Ammon's horn (tissue), 1 donor: ENCODE measurements at regions not wholly inside any gene's neighbourhood (a gene's known extent, or its start where the extent isn't known, plus 50 kb on each side); places are given as distances from the start of the nearest gene placed in this dataset.

Source experiments
- DNase-seq: peaks from one replicate; pipeline ENCODE4 v3.0.0-alpha.2; 2016; ENCODE audit warnings: low spot score

DNA sequence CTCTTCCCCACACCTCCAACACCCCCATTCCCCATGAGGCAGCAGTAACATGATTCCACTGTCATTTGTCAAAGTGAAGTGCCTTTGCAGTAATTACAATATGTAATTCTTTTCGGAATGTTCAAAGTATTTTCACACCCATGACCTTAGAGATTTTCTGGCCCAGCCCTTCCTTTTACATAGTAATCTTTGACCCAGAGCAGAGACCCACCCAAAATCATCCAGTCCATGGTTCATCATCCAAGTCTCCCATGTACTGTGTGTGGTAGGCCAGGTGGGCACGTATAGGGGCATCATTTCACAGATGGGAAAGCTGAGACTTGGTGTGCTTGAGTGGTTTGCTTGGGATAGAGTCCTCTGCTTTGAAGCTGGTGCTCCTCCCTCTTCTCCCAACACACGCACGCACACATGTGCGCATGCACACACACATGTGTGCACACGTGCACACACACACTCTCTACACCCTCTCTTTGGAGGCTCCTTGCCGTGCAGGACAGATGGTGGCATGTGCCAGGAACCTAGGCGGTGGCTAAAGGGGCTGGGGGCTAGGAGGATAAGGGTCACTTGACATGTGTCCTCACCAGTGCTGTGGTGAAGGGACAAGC lies 284.7 kb upstream of the ROPN1 start:
- DNase-seq, result no peak

DNA sequence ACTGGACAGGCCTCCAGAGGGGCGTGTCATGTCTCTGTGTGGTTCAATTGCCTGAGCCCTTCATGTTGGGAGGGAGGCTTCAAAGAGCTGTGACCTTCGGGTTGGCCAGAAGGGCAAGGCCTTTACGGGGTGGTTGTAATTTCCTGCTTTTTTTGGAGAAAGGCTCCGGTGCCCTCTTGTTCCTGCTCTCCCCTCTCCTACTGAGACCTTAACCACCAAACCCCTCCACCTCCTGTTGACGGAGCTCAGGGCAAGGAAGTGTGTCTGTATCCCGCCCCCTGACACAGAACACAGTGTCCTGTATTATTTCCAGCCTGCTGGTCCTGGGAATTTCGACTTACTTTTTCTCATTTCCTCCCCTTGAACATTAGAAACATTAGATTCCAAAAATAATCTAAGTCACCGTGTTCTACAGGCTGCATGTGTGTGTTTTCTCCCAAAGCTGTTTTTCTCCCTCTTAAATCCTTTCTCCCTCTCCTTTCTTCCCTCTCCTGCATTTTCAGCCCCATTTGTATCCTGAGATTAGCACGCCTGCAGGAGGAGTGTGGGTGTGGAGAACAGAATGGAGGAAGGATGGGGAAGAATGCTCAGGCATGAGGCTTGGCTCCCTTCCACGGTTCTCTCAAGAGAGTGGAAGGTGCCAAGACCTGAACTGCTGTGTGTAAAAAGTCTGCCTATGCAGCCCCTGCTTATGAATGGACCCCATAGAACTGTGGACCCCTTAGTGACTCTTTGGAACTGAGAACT lies 285.4 kb upstream of the ROPN1 start:
- peak; percentile 63 for DNase-seq

DNA sequence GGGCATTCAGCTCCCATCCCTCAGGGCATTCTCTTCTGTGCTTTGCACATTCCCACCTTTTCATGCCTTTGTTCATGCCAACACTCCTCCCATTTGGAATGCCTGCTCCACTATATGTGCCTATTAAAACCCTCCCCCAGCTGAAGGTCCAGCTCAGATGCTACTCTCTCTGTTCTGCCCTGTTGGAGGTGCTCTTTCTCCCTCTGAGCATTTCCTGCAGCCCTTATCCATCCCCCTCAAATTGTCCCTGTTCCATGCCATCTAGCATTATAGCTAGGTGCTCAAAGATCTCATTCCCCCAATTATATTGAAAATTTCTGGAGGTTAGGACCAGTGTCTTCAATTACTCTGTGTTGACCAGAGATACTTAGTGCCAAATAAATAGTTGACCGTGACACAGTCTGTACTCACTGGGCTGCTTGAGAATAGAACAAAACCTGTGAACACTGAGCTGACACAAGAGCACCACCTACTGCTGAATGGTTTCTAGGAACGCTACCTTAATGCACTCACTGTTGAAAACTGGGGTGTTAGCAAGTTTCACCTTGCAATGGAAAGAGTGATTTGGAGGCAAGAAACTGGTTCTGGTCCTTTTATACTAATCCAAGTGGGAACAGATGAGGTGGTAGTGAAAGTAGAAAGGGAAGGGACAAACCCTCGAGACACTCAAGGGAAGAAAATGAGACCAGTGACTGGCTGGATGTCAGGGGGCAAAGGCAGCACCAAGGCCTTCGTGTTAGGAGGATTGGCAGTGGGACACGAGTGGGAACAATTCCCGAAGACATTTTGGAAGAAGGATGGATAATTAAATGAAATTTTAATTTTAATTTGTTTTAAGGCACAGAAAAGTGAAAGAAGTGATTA lies 289.8 kb upstream of the ROPN1 start:
- DNase-seq, result peak; percentile 48

DNA sequence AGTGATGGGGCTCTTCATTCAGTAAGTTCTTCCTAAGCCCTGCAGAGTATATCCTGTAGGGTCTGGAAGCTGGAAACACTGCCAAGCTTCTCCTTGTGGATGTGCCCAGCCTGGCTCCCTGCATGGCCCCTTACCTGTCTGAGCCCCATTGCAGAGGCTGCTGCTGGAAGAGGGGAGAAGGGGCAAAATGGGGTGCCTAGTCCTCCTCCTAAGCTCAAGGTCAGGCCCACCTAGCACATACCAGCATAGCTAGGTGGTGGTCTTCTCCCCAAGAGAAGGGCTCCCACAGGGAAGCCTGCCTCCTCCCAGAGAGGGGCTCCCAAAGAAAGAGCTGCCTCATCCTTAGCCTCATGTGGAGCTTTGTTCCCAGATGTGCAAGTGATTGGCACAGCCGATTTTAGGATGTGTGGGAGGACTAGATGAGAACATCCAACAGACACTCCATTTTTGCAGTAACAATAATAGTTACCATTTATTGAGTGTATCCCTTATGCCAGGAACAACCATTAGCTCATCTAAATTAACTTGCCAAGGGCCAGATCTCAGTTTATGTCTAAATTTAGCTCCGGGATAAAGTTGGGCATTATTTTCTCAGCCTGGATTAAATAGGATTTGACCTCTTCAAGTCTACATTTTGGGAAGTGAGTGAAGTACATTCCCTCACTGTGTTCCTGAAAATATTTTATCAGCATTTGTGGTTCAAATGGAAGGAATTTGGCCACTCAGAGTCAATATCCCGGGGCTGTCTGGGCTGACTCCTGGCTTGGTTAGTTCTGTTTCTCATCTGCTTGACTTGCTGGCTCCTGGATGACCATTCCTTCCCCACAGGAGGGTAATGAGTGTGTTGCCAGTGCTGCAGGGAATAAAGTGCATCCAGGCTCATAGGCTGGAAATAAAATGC lies 291.1 kb upstream of the ROPN1 start:
- no peak for DNase-seq

DNA sequence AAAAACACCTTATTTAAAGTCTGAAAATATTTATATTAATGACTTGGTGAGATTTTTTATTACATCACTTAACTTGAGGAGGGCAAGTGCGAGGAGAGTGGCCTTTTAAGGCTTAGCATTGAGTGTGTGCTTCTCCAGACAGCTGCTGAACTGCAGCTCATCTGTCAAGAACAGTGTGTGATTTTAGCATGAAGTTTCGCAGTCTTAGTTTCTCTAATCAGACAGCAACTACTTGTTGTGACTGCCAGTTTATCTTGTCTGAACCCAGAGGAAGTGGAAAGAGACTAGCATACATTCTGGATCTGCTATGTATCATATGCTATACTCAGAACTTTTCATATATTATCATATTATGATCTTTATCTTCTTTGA lies 291.7 kb upstream of the ROPN1 start:
- no peak for DNase-seq

DNA sequence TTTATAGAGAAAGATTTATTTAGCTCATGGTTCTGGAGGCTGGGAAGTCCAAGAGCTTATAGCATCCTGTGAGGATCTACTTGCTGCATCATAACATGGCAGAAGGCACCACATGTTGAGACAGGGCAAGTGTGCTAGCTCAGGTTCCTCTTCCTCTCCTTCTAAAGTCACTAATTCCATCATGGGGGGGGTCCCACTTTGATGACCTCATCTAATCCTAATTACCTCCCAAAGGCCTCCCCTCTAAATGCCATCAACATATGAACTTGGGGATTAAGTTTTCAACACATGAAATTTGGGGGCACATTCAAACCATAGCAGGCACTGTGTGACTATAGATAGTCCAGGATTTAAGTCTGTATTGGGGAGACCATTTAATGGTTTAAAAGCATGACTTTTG lies 297.1 kb upstream of the ROPN1 start:
- DNase-seq, result no peak

DNA sequence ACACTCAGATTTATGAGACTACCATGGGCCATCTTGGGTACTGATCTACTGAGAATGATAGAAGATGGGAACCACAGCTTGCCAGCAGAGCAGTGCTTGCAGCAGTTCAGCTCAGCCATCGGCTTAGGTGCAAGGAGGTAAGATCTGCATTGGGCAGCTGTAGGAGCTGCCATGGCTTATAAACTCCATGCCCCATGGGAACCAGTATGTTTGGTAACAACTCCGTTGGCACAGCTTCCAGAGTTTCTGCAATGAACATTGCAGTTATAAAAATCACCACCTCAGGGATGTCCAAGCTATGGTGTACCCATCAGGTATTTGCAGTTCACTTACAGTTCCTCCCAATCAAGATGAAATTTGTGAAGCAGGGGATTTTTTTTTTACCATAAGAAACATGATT lies 299.1 kb upstream of the ROPN1 start:
- no peak for DNase-seq

DNA sequence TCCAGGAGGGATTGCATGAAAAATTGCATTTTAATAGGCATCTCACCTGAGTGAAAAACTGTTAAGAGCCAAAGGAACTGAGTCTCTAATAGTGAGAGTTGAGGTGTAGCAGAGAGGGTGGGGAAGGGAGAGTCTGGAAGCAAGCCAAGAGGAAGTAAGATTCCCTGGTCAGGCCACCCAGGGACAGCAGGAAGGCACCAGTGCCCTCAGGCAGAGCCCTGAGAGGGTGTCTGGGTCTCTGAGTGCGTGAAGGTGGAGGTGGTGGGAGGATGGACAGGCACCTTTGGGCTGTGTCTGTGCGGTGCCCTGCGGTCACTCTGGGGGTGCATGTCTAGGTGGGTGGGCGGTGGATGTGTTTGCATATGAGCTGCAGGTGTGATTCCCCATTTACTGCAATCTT lies 300.4 kb upstream of the ROPN1 start:
- no peak for DNase-seq

DNA sequence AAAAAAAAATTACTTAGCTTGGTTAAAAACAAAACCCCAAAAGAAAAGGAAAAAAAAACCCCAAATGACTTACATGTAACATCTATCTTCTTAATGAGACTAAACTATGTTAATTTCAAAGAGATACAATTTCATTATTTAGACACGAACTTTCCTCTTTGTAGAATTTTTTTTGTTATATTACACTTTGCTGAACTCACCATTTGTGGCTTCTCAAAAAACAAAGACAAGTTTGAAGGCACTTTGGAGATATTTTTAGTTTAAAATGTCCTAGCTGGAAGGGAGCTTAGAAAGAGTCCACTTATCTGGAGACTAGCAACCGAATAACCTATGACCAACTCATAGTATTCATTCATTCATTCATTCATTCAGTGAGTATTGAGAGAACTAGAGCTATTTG lies 301.7 kb upstream of the ROPN1 start:
- no peak for DNase-seq

DNA sequence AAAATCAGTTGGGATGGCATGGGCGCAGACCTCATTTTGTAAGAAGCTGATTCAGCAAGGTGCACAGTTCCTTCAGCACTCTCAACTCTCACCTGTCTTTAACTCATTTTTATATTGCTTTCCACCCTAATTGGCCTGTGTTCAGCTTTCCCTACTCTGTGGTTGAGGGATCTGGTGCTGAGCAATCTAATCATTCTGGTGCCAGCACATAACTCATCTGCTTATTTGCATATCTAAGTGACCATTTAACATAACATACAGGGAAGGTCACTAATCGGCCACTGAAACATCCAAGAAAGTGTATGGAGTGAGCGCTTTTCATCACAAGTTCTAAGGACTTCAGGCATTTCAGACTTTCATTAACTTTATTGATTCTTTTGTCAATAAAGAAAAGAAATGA lies 303.4 kb upstream of the ROPN1 start:
- DNase-seq, result no peak

DNA sequence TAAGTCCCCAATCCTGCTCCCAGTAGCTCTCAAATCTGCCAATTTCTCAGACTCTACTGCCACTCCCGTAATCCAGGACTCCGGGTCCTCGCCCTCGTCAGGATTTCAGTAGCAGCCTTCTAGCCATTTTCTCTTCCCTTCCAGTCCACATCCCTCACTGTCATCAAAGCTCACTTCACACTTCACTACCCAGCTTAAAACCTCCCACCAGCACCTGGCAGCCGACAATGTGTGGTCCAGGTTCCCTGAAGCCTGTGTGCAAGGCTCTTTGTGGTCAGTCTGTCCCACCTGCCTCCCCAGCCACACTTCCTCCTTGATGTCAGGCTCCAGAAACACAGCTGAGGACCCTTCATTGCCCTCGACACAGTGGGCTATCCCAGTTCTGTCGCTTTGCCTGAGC lies 304.5 kb upstream of the ROPN1 start:
- DNase-seq, result no peak

DNA sequence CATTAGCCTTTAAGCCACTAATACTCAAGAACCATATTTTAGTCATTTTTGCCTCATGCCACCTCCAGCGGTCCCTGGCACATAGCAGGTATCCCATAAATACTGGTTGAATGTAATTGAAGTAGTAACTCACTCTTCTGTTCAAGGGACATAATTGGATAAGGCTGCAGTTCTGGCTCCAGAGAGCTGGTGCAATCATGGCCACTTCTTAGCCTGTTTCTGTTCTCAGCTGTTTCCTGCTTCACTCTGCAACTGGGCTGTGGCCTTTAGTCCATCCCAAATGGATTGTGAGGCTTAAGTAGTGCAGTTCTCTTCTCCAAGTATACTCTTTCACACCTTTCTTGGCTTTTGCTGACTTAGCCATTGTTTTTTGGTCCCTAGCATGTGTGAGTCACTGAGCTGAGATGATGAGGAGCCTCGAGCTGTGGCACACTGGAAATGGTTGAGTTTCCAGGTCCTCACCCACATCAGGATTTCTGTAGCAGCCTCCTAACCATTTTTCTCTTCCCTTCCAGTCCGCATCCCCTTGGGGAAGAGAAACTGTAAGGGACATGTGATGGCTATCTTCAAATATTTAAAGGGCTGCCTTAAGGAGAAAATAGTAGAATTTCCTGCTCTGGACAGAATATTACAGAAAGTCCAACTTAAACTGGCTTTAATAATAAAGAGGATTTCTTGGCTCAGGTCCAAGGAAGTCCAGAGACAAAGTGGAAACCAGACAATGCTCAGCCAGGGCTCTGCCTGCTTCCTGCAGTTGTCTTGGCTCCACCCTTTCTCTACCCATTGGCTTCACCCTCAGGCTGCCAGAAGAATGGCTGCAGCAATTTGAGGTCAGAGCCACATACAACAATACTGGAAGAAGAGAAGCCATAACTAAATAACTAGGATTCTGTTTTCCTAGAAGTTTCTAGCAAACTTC lies 305.4 kb upstream of the ROPN1 start:
- DNase-seq, result no peak

DNA sequence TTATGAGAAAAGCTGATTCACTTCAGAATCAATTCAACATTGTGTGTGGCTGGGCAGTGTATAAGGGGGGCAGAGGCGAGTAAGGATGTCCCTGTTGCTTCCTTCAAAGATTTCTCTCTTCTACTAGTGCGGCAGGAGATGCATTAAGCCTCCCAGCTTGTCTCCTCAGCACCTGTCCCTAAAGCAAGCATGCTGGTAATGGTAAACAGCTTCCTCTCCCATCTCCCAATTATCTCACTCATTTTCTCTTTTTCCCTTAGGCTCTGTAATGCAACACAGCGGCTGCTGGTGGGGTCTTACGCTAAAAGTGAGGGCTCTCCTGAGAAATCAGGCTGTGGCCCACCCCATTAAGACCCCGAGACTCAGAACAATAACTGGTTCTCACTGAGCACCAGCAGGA lies 306.4 kb upstream of the ROPN1 start:
- no peak for DNase-seq

DNA sequence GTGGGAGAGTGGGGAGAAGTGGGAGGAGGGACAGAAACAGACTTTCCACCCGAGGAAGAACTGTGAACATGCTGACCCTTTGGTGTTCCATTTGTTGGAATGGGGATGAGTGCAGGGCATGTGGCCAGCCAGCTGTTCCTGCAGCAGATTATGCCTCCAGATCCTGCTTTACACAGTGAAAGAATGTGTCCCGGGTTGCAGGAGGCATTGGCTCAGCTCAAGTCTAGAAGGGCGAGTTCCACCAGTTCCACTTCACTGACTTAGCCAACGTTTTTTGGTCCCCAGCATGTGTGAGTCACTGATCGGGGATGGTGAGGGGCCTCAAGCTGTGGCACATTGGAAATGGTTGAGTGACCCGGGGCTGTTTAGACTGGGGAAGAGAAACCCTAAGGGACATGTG lies 307.0 kb upstream of the ROPN1 start:
- DNase-seq, result no peak

DNA sequence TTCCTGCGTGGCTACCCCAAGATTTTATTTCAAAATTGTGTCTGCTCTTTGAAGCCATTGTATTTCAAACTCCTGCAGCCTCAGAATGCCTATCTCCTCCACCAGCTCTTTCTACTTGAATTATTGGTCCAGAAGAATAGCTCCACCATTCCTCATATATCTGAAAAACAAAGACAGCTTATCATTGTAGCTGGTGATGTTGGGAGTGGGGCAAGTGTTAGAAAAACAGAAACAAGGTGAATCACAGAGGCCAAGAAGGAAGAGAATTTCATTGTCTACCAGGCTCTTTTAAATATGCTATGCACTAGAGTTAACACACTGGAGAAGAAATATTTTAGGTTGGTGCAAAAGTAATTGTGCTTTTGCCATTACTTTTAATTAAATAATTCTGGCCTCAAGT lies 307.9 kb upstream of the ROPN1 start:
- no peak for DNase-seq

DNA sequence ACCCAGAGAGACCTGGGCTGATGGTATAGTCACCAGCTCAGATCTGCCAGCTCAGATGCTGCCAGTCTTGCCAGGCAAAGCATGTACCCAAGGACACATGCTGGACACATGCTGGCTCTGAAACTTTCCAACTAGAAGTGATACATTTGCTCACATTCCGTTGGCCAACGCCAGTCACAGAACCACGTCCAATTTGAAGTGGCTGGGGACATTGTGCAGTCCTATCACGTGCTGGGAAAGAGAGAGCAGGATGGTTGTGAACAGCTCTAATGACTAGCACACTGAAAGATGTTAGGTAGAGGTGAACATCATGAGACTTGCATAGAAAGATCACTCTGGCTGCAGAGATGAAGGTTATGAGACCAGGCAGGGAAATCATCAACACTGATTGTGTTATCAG lies 308.5 kb upstream of the ROPN1 start:
- no peak for DNase-seq

DNA sequence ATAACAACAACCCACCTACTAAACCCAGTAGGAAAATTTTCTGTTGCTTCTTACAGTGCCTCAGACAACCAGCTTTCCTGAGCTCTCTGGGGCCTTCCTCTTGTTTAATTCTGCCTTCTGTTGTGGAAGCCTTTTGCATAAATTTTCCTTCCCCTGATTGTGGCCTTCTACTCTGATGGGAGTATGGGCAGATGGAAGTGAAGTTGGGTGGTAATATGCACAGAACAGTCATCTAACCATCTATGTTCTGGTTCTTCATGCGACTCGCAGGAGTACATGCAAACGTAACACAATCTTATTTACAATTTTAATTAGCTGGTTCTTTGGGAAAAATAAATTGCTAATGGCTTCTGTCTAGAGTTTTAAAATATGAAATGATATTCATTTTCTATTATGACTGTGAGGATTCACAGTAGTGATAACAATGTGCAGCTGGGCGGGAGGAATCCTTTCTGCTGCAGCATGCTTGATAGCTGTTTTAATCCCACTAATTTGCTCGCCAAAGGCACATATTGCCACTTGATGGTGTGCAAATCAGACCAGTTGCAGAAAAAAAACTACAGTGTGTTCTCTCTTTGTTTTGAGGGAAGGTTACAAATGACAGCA lies 311.5 kb upstream of the ROPN1 start:
- DNase-seq, result peak; percentile 24

DNA sequence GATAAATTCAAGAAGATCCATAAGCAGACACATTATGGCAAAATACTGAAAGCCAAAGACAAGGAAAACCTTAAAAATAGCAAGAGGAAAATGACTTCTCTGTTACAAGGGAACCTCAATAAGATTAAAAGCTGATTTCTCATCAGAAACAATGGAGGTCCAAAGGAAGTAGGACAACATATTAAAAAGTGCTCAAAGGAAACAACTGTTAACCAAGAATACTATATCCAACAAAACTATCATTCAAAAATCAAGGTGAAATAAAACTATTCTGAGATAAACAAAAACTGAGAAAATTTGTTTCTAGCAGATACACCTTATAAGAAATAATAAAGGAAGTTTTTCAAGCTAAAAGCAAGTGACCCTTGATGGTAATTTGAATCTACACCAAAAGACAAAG lies 314.7 kb upstream of the ROPN1 start:
- DNase-seq, result no peak

DNA sequence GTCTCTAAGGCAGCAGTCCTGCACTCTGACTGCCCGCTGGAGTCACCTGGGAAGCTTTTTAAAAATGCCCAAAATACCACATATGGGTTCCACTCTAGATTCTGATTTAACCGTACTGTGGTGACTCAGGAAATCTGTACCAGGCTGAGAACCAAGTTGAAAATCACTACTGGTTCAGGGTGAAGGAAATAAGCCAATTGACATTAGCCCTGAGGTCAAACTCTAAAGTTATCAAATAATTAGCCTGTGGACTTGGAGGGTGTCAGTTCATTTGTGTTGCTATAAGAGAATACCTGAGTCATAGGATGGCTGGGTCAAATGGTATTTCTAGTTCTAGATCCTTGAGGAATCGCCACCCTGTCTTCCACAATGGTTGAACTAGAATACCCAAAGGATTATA lies 321.7 kb upstream of the ROPN1 start:
- no peak for DNase-seq

DNA sequence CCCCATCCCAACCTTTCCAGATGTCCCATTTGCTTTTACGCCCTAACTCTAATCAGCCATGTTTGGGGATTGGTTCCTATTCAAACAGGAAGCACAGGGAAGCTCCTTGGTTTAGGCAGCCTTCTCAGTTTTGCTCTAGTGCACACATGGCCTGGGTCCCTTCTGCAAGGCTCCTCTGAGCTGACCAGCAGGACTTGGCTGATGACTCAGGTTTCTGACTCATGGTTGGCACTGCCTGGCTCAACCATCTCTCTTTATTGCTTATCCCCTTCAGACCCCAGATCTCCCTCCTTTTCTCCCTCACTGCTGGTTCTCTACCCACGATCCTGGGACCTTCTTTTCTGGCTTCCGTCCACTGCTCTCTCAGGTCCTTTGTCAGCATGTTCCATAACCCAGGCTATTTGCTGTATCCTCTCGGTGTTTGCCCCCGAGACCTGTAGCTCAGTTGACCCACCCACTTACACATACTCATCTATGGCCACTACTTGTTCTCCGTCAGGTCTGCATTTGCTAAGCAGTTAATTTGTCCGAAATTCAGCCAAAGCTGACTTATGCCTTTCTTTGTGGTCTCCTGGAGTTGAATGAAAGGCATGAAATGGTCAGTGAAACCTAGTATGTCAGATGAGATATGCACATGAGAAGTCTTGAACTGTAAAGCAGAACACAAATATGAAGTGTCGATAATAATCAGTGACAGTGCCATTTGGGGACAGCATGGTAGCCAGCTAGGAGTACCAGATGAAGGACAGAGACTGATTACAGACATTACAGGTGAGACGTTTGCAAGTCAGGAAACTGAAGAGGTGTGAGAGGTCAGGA lies 323.5 kb upstream of the ROPN1 start:
- no peak for DNase-seq
